CD4-positive, alpha-beta T cell treated with Interleukin-15 for 4 hours (primary cell): ENCODE measurements at regions not wholly inside any gene's neighbourhood (a gene's known extent, or its start where the extent isn't known, plus 50 kb on each side); places are given as distances from the start of the nearest gene placed in this dataset.

Experiments used
- DNase-seq: peaks from one replicate; pipeline ENCODE4 v3.0.0-alpha.2; 2020; ENCODE audit warnings: low spot score

GRCh38 chr18:68623342-68623741 lies 91.6 kb downstream of the TMX3 start:
- DNase-seq, result peak; percentile 7

GRCh38 chr18:68611311-68611710 lies 103.6 kb downstream of the TMX3 start:
- no peak for DNase-seq

- DNase-seq, result no peak
These were observed 105.9 kb downstream of the TMX3 start for GRCh38 chr18:68608851-68609490.

GRCh38 chr18:68607852-68608251 lies 107.1 kb downstream of the TMX3 start:
- no peak for DNase-seq

- no peak for DNase-seq
These were observed 110.7 kb downstream of the TMX3 start for GRCh38 chr18:68604256-68604655.

- no peak for DNase-seq
These were observed 118.9 kb downstream of the TMX3 start for GRCh38 chr18:68596016-68596415.

- no peak for DNase-seq
These were observed 126.7 kb downstream of the TMX3 start for GRCh38 chr18:68588169-68588568.

- DNase-seq, result no peak
These were observed 131.2 kb downstream of the TMX3 start for GRCh38 chr18:68583685-68584084.

- DNase-seq, result no peak
These were observed 140.6 kb downstream of the TMX3 start for GRCh38 chr18:68574311-68574710.

GRCh38 chr18:68569936-68570335 lies 145.0 kb downstream of the TMX3 start:
- DNase-seq, result no peak

- DNase-seq, result no peak
These were observed 146.3 kb downstream of the TMX3 start for GRCh38 chr18:68568364-68569155.

GRCh38 chr18:68566991-68567390 lies 147.9 kb downstream of the TMX3 start:
- no peak for DNase-seq

- DNase-seq, result no peak
These were observed 149.9 kb downstream of the TMX3 start for GRCh38 chr18:68564961-68565360.

GRCh38 chr18:68564351-68564750 lies 150.6 kb downstream of the TMX3 start:
- DNase-seq, result no peak

GRCh38 chr18:68560128-68560527 lies 154.8 kb downstream of the TMX3 start:
- DNase-seq, result no peak

- no peak for DNase-seq
These were observed 157.7 kb downstream of the TMX3 start for GRCh38 chr18:68557183-68557582.

- DNase-seq, result no peak
These were observed 159.0 kb downstream of the TMX3 start for GRCh38 chr18:68555879-68556301.

GRCh38 chr18:68548904-68549870 lies 165.7 kb downstream of the TMX3 start:
- no peak for DNase-seq

GRCh38 chr18:68543344-68543743 lies 171.6 kb downstream of the TMX3 start:
- no peak for DNase-seq

- no peak for DNase-seq
These were observed 172.1 kb downstream of the TMX3 start for GRCh38 chr18:68542846-68543245.

GRCh38 chr18:68533641-68534040 lies 181.3 kb downstream of the TMX3 start:
- DNase-seq, result no peak

- no peak for DNase-seq
These were observed 182.5 kb downstream of the TMX3 start for GRCh38 chr18:68532328-68532885.
